ENCODE measurements at regions not wholly inside any gene's neighbourhood (a gene's known extent, or its start where the extent isn't known, plus 50 kb on each side); places are given as distances from the start of the nearest gene placed in this dataset.

- no peaks in the 10 kb centered on the region for H3K9me3 ChIP-seq (ENCODE audit: low read depth)
- H3K27ac ChIP-seq: no peak overlapping the region
- TF ChIP-seq CTCF (IDR thresholded peaks at IDR 0.05; ENCODE audit: low read depth, low read length): no peak
- no peaks in the 10 kb centered on the region for H3K27me3 ChIP-seq
- H3K36me3 ChIP-seq: no peaks in the 10 kb centered on the region
- no peaks in the 10 kb centered on the region for H3K4me1 ChIP-seq (ENCODE audit: low read depth)
- no peak for DNase-seq (ENCODE audit: low read depth in 1 of 2, low spot score in 1 of 2)
- no peak overlapping the region for H3K4me3 ChIP-seq
Measured at GRCh38 chr4:164320847-164321246, 433.1 kb upstream of the SMIM31 start.

- no peaks in the 10 kb centered on the region for H3K36me3 ChIP-seq
- DNase-seq (ENCODE audit: low read depth in 1 of 2, low spot score in 1 of 2): no peak
- H3K4me1 ChIP-seq (ENCODE audit: low read depth): no peaks in the 10 kb centered on the region
- H3K27me3 ChIP-seq: no peaks in the 10 kb centered on the region
- no peak overlapping the region for H3K4me3 ChIP-seq
- H3K27ac ChIP-seq: no peak overlapping the region
- no peaks in the 10 kb centered on the region for H3K9me3 ChIP-seq (ENCODE audit: low read depth)
- no peak for TF ChIP-seq CTCF (IDR thresholded peaks at IDR 0.05; ENCODE audit: low read depth, low read length)
Measured at GRCh38 chr4:164326056-164326455, 427.9 kb upstream of the SMIM31 start.

- Histone ChIP-seq H3K27me3 (no peaks in the 10 kb centered on the region), H3K36me3 (no peaks in the 10 kb centered on the region), H3K9me3 (ENCODE audit: low read depth) (no peaks in the 10 kb centered on the region), H3K4me3 (no peak overlapping the region), H3K4me1 (ENCODE audit: low read depth) (no peaks in the 10 kb centered on the region), H3K27ac (no peak overlapping the region)
- no peak for DNase-seq (ENCODE audit: low read depth in 1 of 2, low spot score in 1 of 2)
- no peak for TF ChIP-seq CTCF (IDR thresholded peaks at IDR 0.05; ENCODE audit: low read depth, low read length)
Measured at GRCh38 chr4:164337219-164337944, 416.5 kb upstream of the SMIM31 start.

- no peaks in the 10 kb centered on the region for H3K9me3 ChIP-seq (ENCODE audit: low read depth)
- no peaks in the 10 kb centered on the region for H3K36me3 ChIP-seq
- no peaks in the 10 kb centered on the region for H3K27me3 ChIP-seq
- H3K4me3 ChIP-seq: no peak overlapping the region
- no peak overlapping the region for H3K27ac ChIP-seq
- TF ChIP-seq CTCF (IDR thresholded peaks at IDR 0.05; ENCODE audit: low read depth, low read length): no peak
- no peak for DNase-seq (ENCODE audit: low read depth in 1 of 2, low spot score in 1 of 2)
- no peaks in the 10 kb centered on the region for H3K4me1 ChIP-seq (ENCODE audit: low read depth)
Measured at GRCh38 chr4:164343472-164343976, 410.4 kb upstream of the SMIM31 start.

- H3K27me3 ChIP-seq: no peaks in the 10 kb centered on the region
- TF ChIP-seq CTCF (IDR thresholded peaks at IDR 0.05; ENCODE audit: low read depth, low read length): no peak
Measured at GRCh38 chr4:164345756-164346155, 408.2 kb upstream of the SMIM31 start.

More at GRCh38 chr4:164345756-164346155, 408.2 kb upstream of the SMIM31 start:
- Histone ChIP-seq H3K4me1 (ENCODE audit: low read depth) (no peaks in the 10 kb centered on the region), H3K4me3 (no peak overlapping the region), H3K27ac (no peak overlapping the region), H3K36me3 (no peaks in the 10 kb centered on the region), H3K9me3 (ENCODE audit: low read depth) (no peaks in the 10 kb centered on the region)
- no peak for DNase-seq (ENCODE audit: low read depth in 1 of 2, low spot score in 1 of 2)
